K562 (cell line): ENCODE measurements at regions not wholly inside any gene's neighbourhood (a gene's known extent, or its start where the extent isn't known, plus 50 kb on each side); places are given as distances from the start of the nearest gene placed in this dataset.

Experiments used
- ATAC-seq: fragments of 200-7000 bp; cut with Tn5 transposase; 3 replicates; pipeline ENCODE4 v1.9.1; 2020; ENCODE audit warnings: moderate library complexity
- BruUV-seq: library from RNA; stranded (reverse); fragments of 400-500 nt; replicated peaks from 2 replicates; lab custom pipeline; 2021; lab: Mats Ljungman, UMichigan
- CTCF ChIA-PET: fragments of 300-600 bp; formaldehyde crosslinking; extraction: SDS; loops from one replicate; lab custom pipeline; 2021; ENCODE audit warnings: low intra/inter-chr PET ratio; lab: Yijun Ruan, JAX
- POLR2A ChIA-PET: fragments of 300-600, 350-650 bp; sonication (Branson Sonifier 250); formaldehyde crosslinking; extraction: SDS; loops from one replicate; lab custom pipeline; 2021; ENCODE audit warnings: antibody characterized with exemption, inconsistent platforms; lab: Yijun Ruan, JAX
- DNase-seq, 4 experiments: peaks; one replicate each; pipeline versions ENCODE4 v3.0.0 to v3.0.0-alpha.2; 2011 to 2018; ENCODE audit warnings: low spot score in 3 of 4, mixed read lengths in 3 of 4; ENCODE audit errors: extremely low read depth in 1 of 4
- FAIRE-seq: peaks from 2 replicates; lab custom pipeline; 2011; peaks lifted over from hg19 to GRCh38; lab: Jason Lieb, UNC
- H2AFZ ChIP-seq: 2 replicates; pipeline ENCODE4 v1.6.0; 2011; ENCODE audit warnings: low read depth, low read length, control low read depth, inconsistent platforms
- H3K27ac ChIP-seq: fragments of 200-600 bp; 3 replicates; pipeline ENCODE4 v1.8.0; 2011; ENCODE audit warnings: low read depth, mild to moderate bottlenecking, control low read depth, inconsistent platforms, low read length, moderate library complexity, mixed read lengths; ENCODE audit errors: extremely low read depth
- H3K27me3 ChIP-seq, 2 experiments: fragments of 300-600 bp in 1 of 2; 2 replicates in 1 of 2; 3 replicates in 1 of 2; pipeline versions ENCODE4 v1.6.0 to v1.8.0; 2011; ENCODE audit warnings: inconsistent platforms in 2 of 2, low read length in 2 of 2, mild to moderate bottlenecking in 1 of 2, mixed read lengths in 1 of 2, moderate library complexity in 1 of 2; ENCODE audit not compliant: control insufficient read depth in 2 of 2, insufficient read depth in 2 of 2
- H3K36me3 ChIP-seq: fragments of 300-600 bp; 3 replicates; pipeline ENCODE4 v1.8.0; 2011; ENCODE audit warnings: mild to moderate bottlenecking, low read length, inconsistent platforms; ENCODE audit not compliant: control insufficient read depth, insufficient read depth
- H3K4me1 ChIP-seq, 2 experiments: fragments of 200-600 bp in 1 of 2; replicated peaks in 1 of 2; 2 replicates in 1 of 2; 3 replicates in 1 of 2; pipeline versions ENCODE4 v1.5.1 to v1.8.0; 2011; ENCODE audit warnings: inconsistent platforms in 2 of 2, low read length in 2 of 2, mild to moderate bottlenecking in 1 of 2, mixed read lengths in 1 of 2, moderate library complexity in 1 of 2; ENCODE audit not compliant: control insufficient read depth in 2 of 2, insufficient read depth in 2 of 2
- H3K4me2 ChIP-seq: 2 replicates; pipeline ENCODE4 v1.6.1; 2011; ENCODE audit warnings: low read length, control low read depth, inconsistent platforms, mixed read lengths; ENCODE audit not compliant: insufficient read depth
- H3K4me3 ChIP-seq: fragments of 200-600 bp; sonication (generic), shearing (Covaris generic); 2 replicates; pipeline ENCODE4 v1.5.1; 2016; ENCODE audit warnings: control low read depth, inconsistent platforms
- H3K79me2 ChIP-seq: fragments of 200-600 bp; 3 replicates; pipeline ENCODE4 v1.8.0; 2011; ENCODE audit warnings: low read length, inconsistent platforms; ENCODE audit not compliant: control insufficient read depth, insufficient read depth
- H3K9ac ChIP-seq, 2 experiments: 2 replicates each; pipeline versions ENCODE4 v1.6.0 to v1.6.1; 2011; ENCODE audit warnings: low read depth in 2 of 2, low read length in 2 of 2, control low read depth in 1 of 2, inconsistent platforms in 1 of 2, mild to moderate bottlenecking in 1 of 2, mixed read lengths in 1 of 2; ENCODE audit not compliant: insufficient read depth in 1 of 2
- H3K9me1 ChIP-seq: one replicate; pipeline ENCODE4 v1.6.0; 2011; ENCODE audit warnings: inconsistent platforms, mild to moderate bottlenecking, low read length, moderate library complexity; ENCODE audit not compliant: control insufficient read depth, insufficient read depth
- H3K9me3 ChIP-seq: replicated peaks from 2 replicates; pipeline ENCODE4 v1.5.1; 2011; ENCODE audit warnings: low read depth, low read length, inconsistent platforms; ENCODE audit not compliant: control insufficient read depth, insufficient read depth
- H4K20me1 ChIP-seq: replicated peaks from 2 replicates; pipeline ENCODE4 v1.6.1; 2011; ENCODE audit warnings: low read length, inconsistent platforms, mixed read lengths; ENCODE audit not compliant: control insufficient read depth, insufficient read depth
- HNRNPK ChIP-seq: fragments of 200-400 bp; formaldehyde crosslinking; IDR thresholded peaks from one replicate; pipeline ENCODE4 v1.6.1; 2018; ENCODE audit warnings: mild to moderate bottlenecking, low read depth, low read length; ENCODE audit not compliant: poor library complexity, severe bottlenecking
- NR2F6 ChIP-seq: fragments of 450-650 bp; formaldehyde crosslinking; IDR thresholded peaks from 2 replicates; pipeline ENCODE4 v1.4.0; 2020; ENCODE audit warnings: mild to moderate bottlenecking
- ZNF140 ChIP-seq: fragments of 250-450 bp; sonication (Bioruptor Pico); IDR thresholded peaks from 2 replicates; pipeline ENCODE4 v1.8.0; 2021; ENCODE audit warnings: moderate library complexity, mild to moderate bottlenecking, inconsistent platforms
- ZNF644 ChIP-seq: fragments of 200-800 bp; sonication (Bioruptor generic); IDR thresholded peaks from 2 replicates; pipeline ENCODE4 v1.6.1; 2016; ENCODE audit warnings: low read depth, missing genetic modification characterization, missing compliant biosample characterization
- WGBS: fragments of 100-300 bp; shearing (Covaris generic); methylation state at CpG from one replicate; pipeline ENCODE4 v1.1.6; 2016; ENCODE audit warnings: low coverage, mixed read lengths; ENCODE audit not compliant: insufficient coverage; ENCODE audit errors: missing lambda C conversion rate; 5-methylcytosine and 5-hydroxymethylcytosine counted together
- in situ Hi-C: fragments of 300-500 bp; cut with MboI; formaldehyde crosslinking; loops from 4 replicates; pipeline ENCODE4 v1.15.0; 2018; ENCODE audit warnings: inconsistent platforms, mixed read lengths
- intact Hi-C: fragments of 100-400 bp; cut with micrococcal nuclease; formaldehyde crosslinking; loops from 2 replicates; pipeline ENCODE4 v1.14.2; 2022
- TF ChIP-seq, protein P1 (sequence below): sonication (generic); formaldehyde crosslinking; IDR thresholded peaks from 2 replicates; pipeline ENCODE4 v1.8.0; 2022; ENCODE audit warnings: mild to moderate bottlenecking, missing genetic modification reagents
- TF ChIP-seq, protein P2 (sequence below): fragments of 250-450 bp; sonication (Bioruptor Pico); IDR thresholded peaks from 2 replicates; pipeline ENCODE4 v1.4.0; 2020

DNA sequence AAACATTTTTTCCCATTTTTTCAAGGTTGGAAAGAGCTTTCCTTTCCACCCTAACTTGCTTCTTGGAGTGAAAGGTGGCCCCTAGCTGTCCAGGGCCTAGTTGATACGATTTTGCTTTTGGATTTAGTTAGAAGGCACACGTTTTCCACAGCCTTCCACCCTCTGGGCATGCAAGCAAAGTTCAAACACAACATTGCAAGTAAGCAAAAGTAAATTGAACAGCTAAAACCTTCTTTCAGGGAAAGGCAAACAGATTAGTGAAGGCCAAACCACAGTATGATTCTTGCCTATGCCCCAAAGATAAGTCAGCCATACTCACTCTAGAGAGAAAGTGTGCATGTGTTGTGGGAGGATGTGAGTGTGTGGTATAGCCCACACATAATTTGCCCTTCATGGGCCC lies 273.7 kb upstream of the KLHL29 start:
- Histone ChIP-seq H3K36me3 (no peaks in the 10 kb centered on the region), H3K9me1 (no peaks in the 10 kb centered on the region), H4K20me1 (no peaks in the 10 kb centered on the region), H3K4me2 (no peak overlapping the region), H3K9ac (no peak overlapping the region), H3K27me3 (no peaks in the 10 kb centered on the region), H2AFZ (no peak overlapping the region), H3K4me3 (no peak overlapping the region), H3K27ac (no peak overlapping the region), H3K9me3 (no peaks in the 10 kb centered on the region), H3K4me1 (no peaks in the 10 kb centered on the region), H3K79me2 (no peaks in the 10 kb centered on the region)
- WGBS, result 0% methylated on average over 2 of the region's 2 CpGs
- in situ Hi-C loops (no loop called here), intact Hi-C loops (no loop called here)
- FAIRE-seq (no peak), ATAC-seq (no peak), DNase-seq (no peak)
- ChIA-PET CTCF (no interaction called here), POLR2A (no interaction called here)
- no TSS peak for BruUV-seq
- TF ChIP-seq ZNF644 (tag) (no peak), HNRNPK (no peak), ZNF140 (no peak), NR2F6 (CRISPR knock-in tag) (no peak)
- TF ChIP-seq, protein P1, sequence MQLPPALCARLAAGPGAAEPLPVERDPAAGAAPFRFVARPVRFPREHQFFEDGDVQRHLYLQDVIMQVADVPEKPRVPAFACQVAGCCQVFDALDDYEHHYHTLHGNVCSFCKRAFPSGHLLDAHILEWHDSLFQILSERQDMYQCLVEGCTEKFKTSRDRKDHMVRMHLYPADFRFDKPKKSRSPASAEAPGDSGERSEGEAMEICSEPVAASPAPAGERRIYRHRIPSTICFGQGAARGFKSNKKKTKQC (CRISPR knock-in tag), result no peak
- TF ChIP-seq, protein P2, sequence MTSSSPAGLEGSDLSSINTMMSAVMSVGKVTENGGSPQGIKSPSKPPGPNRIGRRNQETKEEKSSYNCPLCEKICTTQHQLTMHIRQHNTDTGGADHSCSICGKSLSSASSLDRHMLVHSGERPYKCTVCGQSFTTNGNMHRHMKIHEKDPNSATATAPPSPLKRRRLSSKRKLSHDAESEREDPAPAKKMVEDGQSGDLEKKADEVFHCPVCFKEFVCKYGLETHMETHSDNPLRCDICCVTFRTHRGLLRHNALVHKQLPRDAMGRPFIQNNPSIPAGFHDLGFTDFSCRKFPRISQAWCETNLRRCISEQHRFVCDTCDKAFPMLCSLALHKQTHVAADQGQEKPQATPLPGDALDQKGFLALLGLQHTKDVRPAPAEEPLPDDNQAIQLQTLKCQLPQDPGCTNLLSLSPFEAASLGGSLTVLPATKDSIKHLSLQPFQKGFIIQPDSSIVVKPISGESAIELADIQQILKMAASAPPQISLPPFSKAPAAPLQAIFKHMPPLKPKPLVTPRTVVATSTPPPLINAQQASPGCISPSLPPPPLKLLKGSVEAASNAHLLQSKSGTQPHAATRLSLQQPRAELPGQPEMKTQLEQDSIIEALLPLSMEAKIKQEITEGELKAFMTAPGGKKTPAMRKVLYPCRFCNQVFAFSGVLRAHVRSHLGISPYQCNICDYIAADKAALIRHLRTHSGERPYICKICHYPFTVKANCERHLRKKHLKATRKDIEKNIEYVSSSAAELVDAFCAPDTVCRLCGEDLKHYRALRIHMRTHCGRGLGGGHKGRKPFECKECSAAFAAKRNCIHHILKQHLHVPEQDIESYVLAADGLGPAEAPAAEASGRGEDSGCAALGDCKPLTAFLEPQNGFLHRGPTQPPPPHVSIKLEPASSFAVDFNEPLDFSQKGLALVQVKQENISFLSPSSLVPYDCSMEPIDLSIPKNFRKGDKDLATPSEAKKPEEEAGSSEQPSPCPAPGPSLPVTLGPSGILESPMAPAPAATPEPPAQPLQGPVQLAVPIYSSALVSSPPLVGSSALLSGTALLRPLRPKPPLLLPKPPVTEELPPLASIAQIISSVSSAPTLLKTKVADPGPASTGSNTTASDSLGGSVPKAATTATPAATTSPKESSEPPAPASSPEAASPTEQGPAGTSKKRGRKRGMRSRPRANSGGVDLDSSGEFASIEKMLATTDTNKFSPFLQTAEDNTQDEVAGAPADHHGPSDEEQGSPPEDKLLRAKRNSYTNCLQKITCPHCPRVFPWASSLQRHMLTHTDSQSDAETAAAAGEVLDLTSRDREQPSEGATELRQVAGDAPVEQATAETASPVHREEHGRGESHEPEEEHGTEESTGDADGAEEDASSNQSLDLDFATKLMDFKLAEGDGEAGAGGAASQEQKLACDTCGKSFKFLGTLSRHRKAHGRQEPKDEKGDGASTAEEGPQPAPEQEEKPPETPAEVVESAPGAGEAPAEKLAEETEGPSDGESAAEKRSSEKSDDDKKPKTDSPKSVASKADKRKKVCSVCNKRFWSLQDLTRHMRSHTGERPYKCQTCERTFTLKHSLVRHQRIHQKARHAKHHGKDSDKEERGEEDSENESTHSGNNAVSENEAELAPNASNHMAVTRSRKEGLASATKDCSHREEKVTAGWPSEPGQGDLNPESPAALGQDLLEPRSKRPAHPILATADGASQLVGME, result no peak
